ENCODE measurements at regions not wholly inside any gene's neighbourhood (a gene's known extent, or its start where the extent isn't known, plus 50 kb on each side); places are given as distances from the start of the nearest gene placed in this dataset.

- no peak overlapping the region for H3K4me3 ChIP-seq (ENCODE audit: low read depth, low read length)
- DNase-seq (ENCODE audit: low read depth), result no peak
- TF ChIP-seq, protein P1, sequence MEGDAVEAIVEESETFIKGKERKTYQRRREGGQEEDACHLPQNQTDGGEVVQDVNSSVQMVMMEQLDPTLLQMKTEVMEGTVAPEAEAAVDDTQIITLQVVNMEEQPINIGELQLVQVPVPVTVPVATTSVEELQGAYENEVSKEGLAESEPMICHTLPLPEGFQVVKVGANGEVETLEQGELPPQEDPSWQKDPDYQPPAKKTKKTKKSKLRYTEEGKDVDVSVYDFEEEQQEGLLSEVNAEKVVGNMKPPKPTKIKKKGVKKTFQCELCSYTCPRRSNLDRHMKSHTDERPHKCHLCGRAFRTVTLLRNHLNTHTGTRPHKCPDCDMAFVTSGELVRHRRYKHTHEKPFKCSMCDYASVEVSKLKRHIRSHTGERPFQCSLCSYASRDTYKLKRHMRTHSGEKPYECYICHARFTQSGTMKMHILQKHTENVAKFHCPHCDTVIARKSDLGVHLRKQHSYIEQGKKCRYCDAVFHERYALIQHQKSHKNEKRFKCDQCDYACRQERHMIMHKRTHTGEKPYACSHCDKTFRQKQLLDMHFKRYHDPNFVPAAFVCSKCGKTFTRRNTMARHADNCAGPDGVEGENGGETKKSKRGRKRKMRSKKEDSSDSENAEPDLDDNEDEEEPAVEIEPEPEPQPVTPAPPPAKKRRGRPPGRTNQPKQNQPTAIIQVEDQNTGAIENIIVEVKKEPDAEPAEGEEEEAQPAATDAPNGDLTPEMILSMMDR (IDR thresholded peaks at IDR 0.05; ENCODE audit: low read depth, low read length), result no peak
- TF ChIP-seq POLR2A (IDR thresholded peaks at IDR 0.05; ENCODE audit: extremely low read depth, insufficient read length), result no peak
- TF ChIP-seq MYC (IDR thresholded peaks at IDR 0.05; ENCODE audit: low read depth, low read length), result no peak
- no peak for TF ChIP-seq MAX (IDR thresholded peaks at IDR 0.05; ENCODE audit: low read depth, low read length)
These were observed 180.1 kb upstream of the SDK2 start for GRCh38 chr17:73824321-73824720.

- DNase-seq (ENCODE audit: low read depth), result no peak
- no peak for TF ChIP-seq MYC (IDR thresholded peaks at IDR 0.05; ENCODE audit: low read depth, low read length)
- no peak for TF ChIP-seq MAX (IDR thresholded peaks at IDR 0.05; ENCODE audit: low read depth, low read length)
- TF ChIP-seq, protein P1 (IDR thresholded peaks at IDR 0.05; ENCODE audit: low read depth, low read length), result no peak
- TF ChIP-seq POLR2A (IDR thresholded peaks at IDR 0.05; ENCODE audit: extremely low read depth, insufficient read length), result no peak
- H3K4me3 ChIP-seq (ENCODE audit: low read depth, low read length), result no peak overlapping the region
These were observed 182.1 kb upstream of the SDK2 start for GRCh38 chr17:73826181-73826871.

DNA sequence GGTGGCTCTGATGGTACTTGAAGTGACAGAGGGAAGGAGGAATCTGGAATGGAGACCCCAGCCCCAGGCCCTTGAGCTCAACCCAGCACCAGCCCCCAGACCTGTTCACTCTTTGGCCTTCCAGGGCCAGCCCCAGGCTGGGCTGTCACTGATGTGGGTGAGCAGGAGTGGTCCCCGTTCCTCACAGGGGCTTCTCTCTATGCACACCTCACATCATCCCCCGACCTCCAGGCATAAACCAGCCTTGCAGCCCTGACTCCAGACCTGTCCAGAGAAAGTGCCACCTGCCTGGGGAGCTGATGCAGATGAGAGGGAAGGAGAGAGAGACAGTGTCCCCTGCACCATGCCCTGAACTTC is 182.6 kb upstream of the SDK2 start:
- DNase-seq (ENCODE audit: low read depth), result no peak
- no peak overlapping the region for H3K4me3 ChIP-seq (ENCODE audit: low read depth, low read length)
- TF ChIP-seq MYC (IDR thresholded peaks at IDR 0.05; ENCODE audit: low read depth, low read length) (no peak), POLR2A (IDR thresholded peaks at IDR 0.05; ENCODE audit: extremely low read depth, insufficient read length) (no peak), MAX (IDR thresholded peaks at IDR 0.05; ENCODE audit: low read depth, low read length) (no peak)

GRCh38 chr17:73827627-73828291 is 183.5 kb upstream of the SDK2 start:
- no peak for TF ChIP-seq MAX (IDR thresholded peaks at IDR 0.05; ENCODE audit: low read depth, low read length)
- no peak for TF ChIP-seq POLR2A (IDR thresholded peaks at IDR 0.05; ENCODE audit: extremely low read depth, insufficient read length)
- TF ChIP-seq, protein P1 (IDR thresholded peaks at IDR 0.05; ENCODE audit: low read depth, low read length), result no peak
- TF ChIP-seq MYC (IDR thresholded peaks at IDR 0.05; ENCODE audit: low read depth, low read length), result no peak
- DNase-seq (ENCODE audit: low read depth), result no peak
- H3K4me3 ChIP-seq (ENCODE audit: low read depth, low read length), result no peak overlapping the region

GRCh38 chr17:73829676-73830280 is 185.5 kb upstream of the SDK2 start:
- H3K4me3 ChIP-seq (ENCODE audit: low read depth, low read length), result no peak overlapping the region
- TF ChIP-seq MAX (IDR thresholded peaks at IDR 0.05; ENCODE audit: low read depth, low read length) (no peak), POLR2A (IDR thresholded peaks at IDR 0.05; ENCODE audit: extremely low read depth, insufficient read length) (no peak), MYC (IDR thresholded peaks at IDR 0.05; ENCODE audit: low read depth, low read length) (no peak)
- TF ChIP-seq, protein P1 (IDR thresholded peaks at IDR 0.05; ENCODE audit: low read depth, low read length), result no peak
- no peak for DNase-seq (ENCODE audit: low read depth)

GRCh38 chr17:73831699-73832098 is 187.5 kb upstream of the SDK2 start:
- TF ChIP-seq POLR2A (IDR thresholded peaks at IDR 0.05; ENCODE audit: extremely low read depth, insufficient read length) (no peak), MAX (IDR thresholded peaks at IDR 0.05; ENCODE audit: low read depth, low read length) (no peak), MYC (IDR thresholded peaks at IDR 0.05; ENCODE audit: low read depth, low read length) (no peak)
- TF ChIP-seq, protein P1 (IDR thresholded peaks at IDR 0.05; ENCODE audit: low read depth, low read length), result no peak
- no peak overlapping the region for H3K4me3 ChIP-seq (ENCODE audit: low read depth, low read length)

More at GRCh38 chr17:73831699-73832098, 187.5 kb upstream of the SDK2 start:
- no peak for DNase-seq (ENCODE audit: low read depth)
